K562 (cell line): ENCODE measurements at regions not wholly inside any gene's neighbourhood (a gene's known extent, or its start where the extent isn't known, plus 50 kb on each side); places are given as distances from the start of the nearest gene placed in this dataset.

Experiments
- ATAC-seq: fragments of 200-7000 bp; cut with Tn5 transposase; 3 replicates; pipeline ENCODE4 v1.9.1; 2020; ENCODE audit warnings: moderate library complexity
- BruUV-seq: library from RNA; stranded (reverse); fragments of 400-500 nt; replicated peaks from 2 replicates; lab custom pipeline; 2021; lab: Mats Ljungman, UMichigan
- CTCF ChIA-PET: fragments of 300-600 bp; formaldehyde crosslinking; extraction: SDS; loops from one replicate; lab custom pipeline; 2021; ENCODE audit warnings: low intra/inter-chr PET ratio; lab: Yijun Ruan, JAX
- POLR2A ChIA-PET: fragments of 300-600, 350-650 bp; sonication (Branson Sonifier 250); formaldehyde crosslinking; extraction: SDS; loops from one replicate; lab custom pipeline; 2021; ENCODE audit warnings: antibody characterized with exemption, inconsistent platforms; lab: Yijun Ruan, JAX
- DNase-seq, 4 experiments: peaks; one replicate each; pipeline versions ENCODE4 v3.0.0 to v3.0.0-alpha.2; 2011 to 2018; ENCODE audit warnings: low spot score in 3 of 4, mixed read lengths in 3 of 4; ENCODE audit errors: extremely low read depth in 1 of 4
- FAIRE-seq: peaks from 2 replicates; lab custom pipeline; 2011; peaks lifted over from hg19 to GRCh38; lab: Jason Lieb, UNC
- H2AFZ ChIP-seq: 2 replicates; pipeline ENCODE4 v1.6.0; 2011; ENCODE audit warnings: low read depth, low read length, control low read depth, inconsistent platforms
- H3K27ac ChIP-seq: fragments of 200-600 bp; 3 replicates; pipeline ENCODE4 v1.8.0; 2011; ENCODE audit warnings: low read depth, mild to moderate bottlenecking, control low read depth, inconsistent platforms, low read length, moderate library complexity, mixed read lengths; ENCODE audit errors: extremely low read depth
- H3K27me3 ChIP-seq, 2 experiments: fragments of 300-600 bp in 1 of 2; 2 replicates in 1 of 2; 3 replicates in 1 of 2; pipeline versions ENCODE4 v1.6.0 to v1.8.0; 2011; ENCODE audit warnings: inconsistent platforms in 2 of 2, low read length in 2 of 2, mild to moderate bottlenecking in 1 of 2, mixed read lengths in 1 of 2, moderate library complexity in 1 of 2; ENCODE audit not compliant: control insufficient read depth in 2 of 2, insufficient read depth in 2 of 2
- H3K36me3 ChIP-seq: fragments of 300-600 bp; 3 replicates; pipeline ENCODE4 v1.8.0; 2011; ENCODE audit warnings: mild to moderate bottlenecking, low read length, inconsistent platforms; ENCODE audit not compliant: control insufficient read depth, insufficient read depth
- H3K4me1 ChIP-seq, 2 experiments: fragments of 200-600 bp in 1 of 2; replicated peaks in 1 of 2; 2 replicates in 1 of 2; 3 replicates in 1 of 2; pipeline versions ENCODE4 v1.5.1 to v1.8.0; 2011; ENCODE audit warnings: inconsistent platforms in 2 of 2, low read length in 2 of 2, mild to moderate bottlenecking in 1 of 2, mixed read lengths in 1 of 2, moderate library complexity in 1 of 2; ENCODE audit not compliant: control insufficient read depth in 2 of 2, insufficient read depth in 2 of 2
- H3K4me2 ChIP-seq: 2 replicates; pipeline ENCODE4 v1.6.1; 2011; ENCODE audit warnings: low read length, control low read depth, inconsistent platforms, mixed read lengths; ENCODE audit not compliant: insufficient read depth
- H3K4me3 ChIP-seq: fragments of 200-600 bp; sonication (generic), shearing (Covaris generic); 2 replicates; pipeline ENCODE4 v1.5.1; 2016; ENCODE audit warnings: control low read depth, inconsistent platforms
- H3K79me2 ChIP-seq: fragments of 200-600 bp; 3 replicates; pipeline ENCODE4 v1.8.0; 2011; ENCODE audit warnings: low read length, inconsistent platforms; ENCODE audit not compliant: control insufficient read depth, insufficient read depth
- H3K9ac ChIP-seq, 2 experiments: 2 replicates each; pipeline versions ENCODE4 v1.6.0 to v1.6.1; 2011; ENCODE audit warnings: low read depth in 2 of 2, low read length in 2 of 2, control low read depth in 1 of 2, inconsistent platforms in 1 of 2, mild to moderate bottlenecking in 1 of 2, mixed read lengths in 1 of 2; ENCODE audit not compliant: insufficient read depth in 1 of 2
- H3K9me1 ChIP-seq: one replicate; pipeline ENCODE4 v1.6.0; 2011; ENCODE audit warnings: inconsistent platforms, mild to moderate bottlenecking, low read length, moderate library complexity; ENCODE audit not compliant: control insufficient read depth, insufficient read depth
- H3K9me3 ChIP-seq: replicated peaks from 2 replicates; pipeline ENCODE4 v1.5.1; 2011; ENCODE audit warnings: low read depth, low read length, inconsistent platforms; ENCODE audit not compliant: control insufficient read depth, insufficient read depth
- H4K20me1 ChIP-seq: replicated peaks from 2 replicates; pipeline ENCODE4 v1.6.1; 2011; ENCODE audit warnings: low read length, inconsistent platforms, mixed read lengths; ENCODE audit not compliant: control insufficient read depth, insufficient read depth
- CBX8 ChIP-seq: fragments of 200-600 bp; sonication (generic); IDR thresholded peaks from 2 replicates; pipeline ENCODE4 v1.6.1; 2012; ENCODE audit warnings: borderline replicate concordance, mixed run types, low read depth, mild to moderate bottlenecking, moderate library complexity, mixed read lengths, low read length, control low read depth, inconsistent platforms; ENCODE audit not compliant: poor library complexity, severe bottlenecking; ENCODE audit errors: extremely low read depth
- CC2D1A ChIP-seq: fragments of 450-650 bp; IDR thresholded peaks from 2 replicates; pipeline ENCODE4 v1.6.1; 2017; ENCODE audit warnings: mild to moderate bottlenecking
- CCNT2 ChIP-seq: IDR thresholded peaks from 2 replicates; pipeline ENCODE4 v1.6.1; 2011; ENCODE audit warnings: borderline replicate concordance, low read depth, mild to moderate bottlenecking, moderate library complexity, mixed read lengths, low read length; ENCODE audit not compliant: insufficient read length; ENCODE audit errors: extremely low read depth
- HMG20B ChIP-seq: fragments of 250-450 bp; sonication (Bioruptor Pico); IDR thresholded peaks from 2 replicates; pipeline ENCODE4 v1.5.0; 2021; ENCODE audit warnings: mild to moderate bottlenecking
- KLF16 ChIP-seq: IDR thresholded peaks from 2 replicates; pipeline ENCODE4 v1.6.1; 2016; ENCODE audit warnings: antibody characterized with exemption
- MCM5 ChIP-seq: fragments of 450-650 bp; IDR thresholded peaks from 2 replicates; pipeline ENCODE4 v1.6.1; 2016; ENCODE audit warnings: low read depth
- NFIX ChIP-seq: fragments of 250-450 bp; sonication (Bioruptor Pico); IDR thresholded peaks from 2 replicates; pipeline ENCODE4 v1.4.0; 2020; ENCODE audit warnings: low read depth, mild to moderate bottlenecking, moderate library complexity
- SAFB ChIP-seq: fragments of 200-400 bp; formaldehyde crosslinking; IDR thresholded peaks from 2 replicates; pipeline ENCODE4 v1.6.1; 2017; ENCODE audit warnings: low read depth, low read length, borderline replicate concordance
- STAT5B ChIP-seq: fragments of 250-450 bp; sonication (Bioruptor Pico); IDR thresholded peaks from 2 replicates; pipeline ENCODE4 v1.8.0; 2021; ENCODE audit warnings: mild to moderate bottlenecking, inconsistent platforms
- ZNF830 ChIP-seq: fragments of 250-450 bp; sonication (Bioruptor Pico); IDR thresholded peaks from 2 replicates; pipeline ENCODE4 v1.5.0; 2021; ENCODE audit warnings: mild to moderate bottlenecking
- WGBS: fragments of 100-300 bp; shearing (Covaris generic); methylation state at CpG from one replicate; pipeline ENCODE4 v1.1.6; 2016; ENCODE audit warnings: low coverage, mixed read lengths; ENCODE audit not compliant: insufficient coverage; ENCODE audit errors: missing lambda C conversion rate; 5-methylcytosine and 5-hydroxymethylcytosine counted together
- in situ Hi-C: fragments of 300-500 bp; cut with MboI; formaldehyde crosslinking; loops from 4 replicates; pipeline ENCODE4 v1.15.0; 2018; ENCODE audit warnings: inconsistent platforms, mixed read lengths
- intact Hi-C: fragments of 100-400 bp; cut with micrococcal nuclease; formaldehyde crosslinking; loops from 2 replicates; pipeline ENCODE4 v1.14.2; 2022
- TF ChIP-seq, protein P1 (sequence below): fragments of 250-450 bp; sonication (Bioruptor Pico); IDR thresholded peaks from 2 replicates; pipeline ENCODE4 v1.5.0; 2020; ENCODE audit warnings: mild to moderate bottlenecking
- TF ChIP-seq, protein P2 (sequence below): fragments of 250-450 bp; sonication (Bioruptor Pico); IDR thresholded peaks from 2 replicates; pipeline ENCODE4 v1.4.0; 2020; ENCODE audit warnings: mild to moderate bottlenecking
- TF ChIP-seq, protein P3 (sequence below): sonication (generic); formaldehyde crosslinking; IDR thresholded peaks from 2 replicates; pipeline ENCODE4 v1.9.0; 2022; ENCODE audit warnings: mild to moderate bottlenecking, missing genetic modification reagents

DNA sequence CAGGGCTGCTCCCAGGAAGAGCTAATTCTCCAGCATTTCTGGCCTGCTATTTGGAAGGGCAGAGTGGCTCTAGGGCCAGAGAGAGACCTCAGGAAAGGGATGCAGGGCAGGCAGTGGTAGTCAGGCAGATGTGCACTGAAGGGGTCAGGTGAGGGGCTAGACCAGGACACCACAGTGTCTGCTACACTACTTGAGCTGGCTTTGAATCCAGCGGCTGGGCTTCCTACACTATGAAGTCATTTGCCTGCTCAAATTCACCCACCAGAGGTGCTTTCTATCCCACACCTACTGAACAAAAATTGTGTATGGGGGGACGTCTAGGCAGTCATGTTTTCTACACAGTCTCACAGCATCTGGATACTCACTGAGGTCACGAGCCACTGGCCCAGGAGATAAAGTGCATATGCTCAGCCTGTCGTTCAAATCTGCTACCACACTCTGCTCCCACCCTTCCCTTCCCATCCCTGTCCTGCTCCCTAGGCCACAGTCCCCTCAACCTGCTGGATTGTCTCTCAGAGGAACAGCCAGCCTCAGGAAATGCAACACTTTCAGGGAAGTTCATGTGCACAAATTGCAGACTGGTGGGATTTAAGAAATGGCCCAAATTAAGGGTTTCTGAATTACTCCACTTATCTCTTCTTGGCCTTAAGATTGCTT is 49.9 kb upstream of the SLC6A11 start:
- BruUV-seq, result no TSS peak
- DNase-seq (no peak), FAIRE-seq (no peak), ATAC-seq (no peak)
- H3K27ac ChIP-seq, result no peak overlapping the region
- H3K27me3 ChIP-seq, result peaks cover 2 to 26% of the 10 kb centered on the region in 2 experiments; a peak in 3 of 5 replicates
- no peaks in the 10 kb centered on the region for H3K9me1 ChIP-seq
- H3K4me1 ChIP-seq, result peaks cover 0 to 7% of the 10 kb centered on the region in 2 experiments; a peak in 1 of 5 replicates
- ChIA-PET POLR2A (interaction anchor here (0.7 kb wide), 1 partner anchor 27 kb away, joined by 3 read pairs; no protein-coding TSS in a partner anchor), CTCF (no interaction called here)
- no peaks in the 10 kb centered on the region for H3K79me2 ChIP-seq
- in situ Hi-C loops (loop anchor here (25.0 kb wide), 1 partner anchor 896 kb away; no protein-coding TSS in a partner anchor), intact Hi-C loops (no loop called here)
- H3K9ac ChIP-seq, result no peak overlapping the region
- no peak overlapping the region for H2AFZ ChIP-seq
- H3K4me3 ChIP-seq, result no peak overlapping the region
- H3K36me3 ChIP-seq, result no peaks in the 10 kb centered on the region
- 0% methylated on average over 4 of the region's 4 CpGs for WGBS
- no peak for TF ChIP-seq CBX8
- TF ChIP-seq ZNF830, result no peak
- no peak for TF ChIP-seq CCNT2
- no peak for TF ChIP-seq STAT5B (CRISPR knock-in tag)
- no peak for TF ChIP-seq HMG20B (CRISPR knock-in tag)
- TF ChIP-seq, protein P1, sequence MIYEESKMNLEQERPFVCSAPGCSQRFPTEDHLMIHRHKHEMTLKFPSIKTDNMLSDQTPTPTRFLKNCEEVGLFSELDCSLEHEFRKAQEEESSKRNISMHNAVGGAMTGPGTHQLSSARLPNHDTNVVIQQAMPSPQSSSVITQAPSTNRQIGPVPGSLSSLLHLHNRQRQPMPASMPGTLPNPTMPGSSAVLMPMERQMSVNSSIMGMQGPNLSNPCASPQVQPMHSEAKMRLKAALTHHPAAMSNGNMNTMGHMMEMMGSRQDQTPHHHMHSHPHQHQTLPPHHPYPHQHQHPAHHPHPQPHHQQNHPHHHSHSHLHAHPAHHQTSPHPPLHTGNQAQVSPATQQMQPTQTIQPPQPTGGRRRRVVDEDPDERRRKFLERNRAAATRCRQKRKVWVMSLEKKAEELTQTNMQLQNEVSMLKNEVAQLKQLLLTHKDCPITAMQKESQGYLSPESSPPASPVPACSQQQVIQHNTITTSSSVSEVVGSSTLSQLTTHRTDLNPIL (CRISPR knock-in tag), result no peak
- TF ChIP-seq SAFB, result no peak
- no peak for TF ChIP-seq MCM5
- no peak for TF ChIP-seq KLF16
- no peak for TF ChIP-seq NFIX (CRISPR knock-in tag)
- TF ChIP-seq CC2D1A, result no peak
- TF ChIP-seq, protein P2, sequence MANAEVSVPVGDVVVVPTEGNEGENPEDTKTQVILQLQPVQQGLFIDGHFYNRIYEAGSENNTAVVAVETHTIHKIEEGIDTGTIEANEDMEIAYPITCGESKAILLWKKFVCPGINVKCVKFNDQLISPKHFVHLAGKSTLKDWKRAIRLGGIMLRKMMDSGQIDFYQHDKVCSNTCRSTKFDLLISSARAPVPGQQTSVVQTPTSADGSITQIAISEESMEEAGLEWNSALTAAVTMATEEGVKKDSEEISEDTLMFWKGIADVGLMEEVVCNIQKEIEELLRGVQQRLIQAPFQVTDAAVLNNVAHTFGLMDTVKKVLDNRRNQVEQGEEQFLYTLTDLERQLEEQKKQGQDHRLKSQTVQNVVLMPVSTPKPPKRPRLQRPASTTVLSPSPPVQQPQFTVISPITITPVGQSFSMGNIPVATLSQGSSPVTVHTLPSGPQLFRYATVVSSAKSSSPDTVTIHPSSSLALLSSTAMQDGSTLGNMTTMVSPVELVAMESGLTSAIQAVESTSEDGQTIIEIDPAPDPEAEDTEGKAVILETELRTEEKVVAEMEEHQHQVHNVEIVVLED (CRISPR knock-in tag), result no peak
- TF ChIP-seq, protein P3, sequence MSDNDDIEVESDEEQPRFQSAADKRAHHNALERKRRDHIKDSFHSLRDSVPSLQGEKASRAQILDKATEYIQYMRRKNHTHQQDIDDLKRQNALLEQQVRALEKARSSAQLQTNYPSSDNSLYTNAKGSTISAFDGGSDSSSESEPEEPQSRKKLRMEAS, result no peak
- no peaks in the 10 kb centered on the region for H3K9me3 ChIP-seq
- peaks cover 5% of the 10 kb centered on the region; the same call in 1 of the 2 replicates for H4K20me1 ChIP-seq
- no peak overlapping the region for H3K4me2 ChIP-seq
